H9 (cell line): ENCODE measurements at regions not wholly inside any gene's neighbourhood (a gene's known extent, or its start where the extent isn't known, plus 50 kb on each side); places are given as distances from the start of the nearest gene placed in this dataset.

ENCODE experiments used
- DNase-seq: peaks from one replicate; pipeline ENCODE4 v3.0.0-alpha.2; 2017
- H2AFZ ChIP-seq: one replicate; pipeline ENCODE4 v1.6.1; 2013; ENCODE audit warnings: mild to moderate bottlenecking, low read length, control low read depth, moderate library complexity
- H2AK5ac ChIP-seq: 2 replicates; pipeline ENCODE4 v1.6.1; 2013; ENCODE audit warnings: low read length, control low read depth, mixed read lengths; ENCODE audit not compliant: insufficient read length
- H2BK120ac ChIP-seq: one replicate; pipeline ENCODE4 v1.6.1; 2013; ENCODE audit warnings: low read depth, mild to moderate bottlenecking, low read length, control low read depth, inconsistent platforms; ENCODE audit not compliant: poor library complexity, severe bottlenecking
- H2BK12ac ChIP-seq: 2 replicates; pipeline ENCODE4 v1.6.1; 2013; ENCODE audit warnings: low read length, control low read depth, mixed read lengths, low read depth; ENCODE audit not compliant: insufficient read length
- H2BK15ac ChIP-seq: 2 replicates; pipeline ENCODE4 v1.6.1; 2013; ENCODE audit warnings: low read depth, low read length, control low read depth
- H2BK20ac ChIP-seq: one replicate; pipeline ENCODE4 v1.6.1; 2013; ENCODE audit warnings: low read depth, mild to moderate bottlenecking, low read length, control low read depth, inconsistent platforms; ENCODE audit not compliant: poor library complexity, severe bottlenecking
- H2BK5ac ChIP-seq: 2 replicates; pipeline ENCODE4 v1.6.1; 2013; ENCODE audit warnings: low read length, control low read depth, mixed read lengths; ENCODE audit not compliant: insufficient read length
- H3K14ac ChIP-seq: 2 replicates; pipeline ENCODE4 v1.6.1; 2013; ENCODE audit warnings: low read length, control low read depth; ENCODE audit not compliant: insufficient read depth
- H3K18ac ChIP-seq: 2 replicates; pipeline ENCODE4 v1.6.1; 2013; ENCODE audit warnings: low read depth, mild to moderate bottlenecking, mixed read lengths, low read length, control low read depth; ENCODE audit not compliant: insufficient read length
- H3K23ac ChIP-seq: 2 replicates; pipeline ENCODE4 v1.6.1; 2013; ENCODE audit warnings: low read length, control low read depth, mixed read lengths, low read depth; ENCODE audit not compliant: insufficient read length
- H3K23me2 ChIP-seq: 2 replicates; pipeline ENCODE4 v1.6.1; 2013; ENCODE audit warnings: low read depth, mild to moderate bottlenecking, mixed read lengths, low read length, control low read depth; ENCODE audit not compliant: insufficient read length, poor library complexity, severe bottlenecking
- H3K27ac ChIP-seq: 2 replicates; pipeline ENCODE4 v1.5.1; 2013; ENCODE audit warnings: low read length, control low read depth, mixed read lengths, low read depth; ENCODE audit not compliant: insufficient read length
- H3K27me3 ChIP-seq: 2 replicates; pipeline ENCODE4 v1.6.1; 2013; ENCODE audit warnings: low read length, control low read depth, inconsistent platforms; ENCODE audit not compliant: insufficient read depth
- H3K4ac ChIP-seq: 2 replicates; pipeline ENCODE4 v1.6.1; 2013; ENCODE audit warnings: low read depth, mild to moderate bottlenecking, control low read depth, inconsistent platforms, low read length, moderate library complexity
- H3K4me1 ChIP-seq: 2 replicates; pipeline ENCODE4 v1.6.1; 2013; ENCODE audit warnings: low read length, control low read depth, inconsistent platforms; ENCODE audit not compliant: insufficient read depth
- H3K4me2 ChIP-seq: 2 replicates; pipeline ENCODE4 v1.6.1; 2013; ENCODE audit warnings: low read length, control low read depth, mixed read lengths; ENCODE audit not compliant: insufficient read length, insufficient read depth
- H3K56ac ChIP-seq: 2 replicates; pipeline ENCODE4 v1.6.1; 2013; ENCODE audit warnings: low read depth, mild to moderate bottlenecking, mixed read lengths, low read length, control low read depth; ENCODE audit not compliant: insufficient read length
- H3K79me1 ChIP-seq: 2 replicates; pipeline ENCODE4 v1.6.1; 2013; ENCODE audit warnings: low read depth, mild to moderate bottlenecking, moderate library complexity, low read length, control low read depth, inconsistent platforms; ENCODE audit not compliant: insufficient read depth, poor library complexity, severe bottlenecking
- H3K79me2 ChIP-seq: 2 replicates; pipeline ENCODE4 v1.6.1; 2013; ENCODE audit warnings: low read length, control low read depth, inconsistent platforms; ENCODE audit not compliant: insufficient read depth
- H3K9ac ChIP-seq: 2 replicates; pipeline ENCODE4 v1.6.1; 2013; ENCODE audit warnings: low read length, control low read depth, mixed read lengths; ENCODE audit not compliant: insufficient read length; ENCODE audit errors: extremely low read depth
- H3K9me3 ChIP-seq: one replicate; pipeline ENCODE4 v1.6.1; 2013; ENCODE audit warnings: low read depth, low read length, inconsistent platforms; ENCODE audit not compliant: control insufficient read depth
- H3T11ph ChIP-seq: one replicate; pipeline ENCODE4 v1.6.1; 2013; ENCODE audit warnings: mild to moderate bottlenecking, low read length, control low read depth, inconsistent platforms
- H4K20me1 ChIP-seq: one replicate; pipeline ENCODE4 v1.6.1; 2013; ENCODE audit not compliant: control insufficient read depth, insufficient read length, insufficient read depth
- H4K5ac ChIP-seq: 2 replicates; pipeline ENCODE4 v1.6.1; 2013; ENCODE audit warnings: low read depth, mild to moderate bottlenecking, mixed read lengths, low read length, control low read depth; ENCODE audit not compliant: insufficient read length
- H4K8ac ChIP-seq: replicated peaks from 2 replicates; pipeline ENCODE4 v1.6.1; 2013; ENCODE audit warnings: low read length, control low read depth, mixed read lengths, low read depth; ENCODE audit not compliant: insufficient read length
- H4K91ac ChIP-seq: 2 replicates; pipeline ENCODE4 v1.6.1; 2013; ENCODE audit warnings: low read depth, mild to moderate bottlenecking, moderate library complexity, mixed read lengths, low read length, control low read depth; ENCODE audit not compliant: insufficient read length
- H3K27ac Mint-ChIP-seq, 3 experiments: 2 replicates in 2 of 3; 3 replicates in 1 of 3; pipeline ENCODE4 v1.8.0; 2020 to 2021; ENCODE audit warnings: mixed read lengths in 3 of 3, mild to moderate bottlenecking in 1 of 3, moderate library complexity in 1 of 3
- H3K27me3 Mint-ChIP-seq: 2 replicates; pipeline ENCODE4 v1.8.0; 2021; ENCODE audit warnings: low read depth, mild to moderate bottlenecking, moderate library complexity, mixed read lengths
- H3K36me3 Mint-ChIP-seq, 3 experiments: 2 replicates in 2 of 3; 3 replicates in 1 of 3; pipeline ENCODE4 v1.8.0; 2020 to 2021; ENCODE audit warnings: low read depth in 3 of 3, mixed read lengths in 3 of 3; ENCODE audit not compliant: insufficient read depth in 1 of 3
- H3K4me1 Mint-ChIP-seq, 2 experiments: 2 replicates each; pipeline ENCODE4 v1.8.0; 2020; ENCODE audit warnings: mixed read lengths in 2 of 2
- H3K4me3 Mint-ChIP-seq, 2 experiments: 2 replicates in 1 of 2; 3 replicates in 1 of 2; pipeline ENCODE4 v1.8.0; 2020 to 2021; ENCODE audit warnings: mild to moderate bottlenecking in 2 of 2, mixed read lengths in 2 of 2, moderate library complexity in 1 of 2
- H3K9me3 Mint-ChIP-seq, 2 experiments: 2 replicates in 1 of 2; 3 replicates in 1 of 2; pipeline ENCODE4 v1.8.0; 2020; ENCODE audit warnings: mild to moderate bottlenecking in 2 of 2, mixed read lengths in 2 of 2, moderate library complexity in 1 of 2
- WGBS: extraction: QIAGEN DNeasy Blood & Tissue Kit; methylation state at CpG from one replicate; pipeline ENCODE4 v1.1.7; 2013; ENCODE audit warnings: missing lambda C conversion rate, low lambda C conversion rate, mixed read lengths; ENCODE audit not compliant: insufficient read length; ENCODE audit errors: extremely low coverage; 5-methylcytosine and 5-hydroxymethylcytosine counted together
- TF ChIP-seq, protein P1 (sequence below): fragments of 200-600 bp; sonication (generic); conservative IDR thresholded peaks from 3 replicates; pipeline ENCODE4 v1.8.0; 2021; ENCODE audit warnings: antibody characterized with exemption, mild to moderate bottlenecking

DNA sequence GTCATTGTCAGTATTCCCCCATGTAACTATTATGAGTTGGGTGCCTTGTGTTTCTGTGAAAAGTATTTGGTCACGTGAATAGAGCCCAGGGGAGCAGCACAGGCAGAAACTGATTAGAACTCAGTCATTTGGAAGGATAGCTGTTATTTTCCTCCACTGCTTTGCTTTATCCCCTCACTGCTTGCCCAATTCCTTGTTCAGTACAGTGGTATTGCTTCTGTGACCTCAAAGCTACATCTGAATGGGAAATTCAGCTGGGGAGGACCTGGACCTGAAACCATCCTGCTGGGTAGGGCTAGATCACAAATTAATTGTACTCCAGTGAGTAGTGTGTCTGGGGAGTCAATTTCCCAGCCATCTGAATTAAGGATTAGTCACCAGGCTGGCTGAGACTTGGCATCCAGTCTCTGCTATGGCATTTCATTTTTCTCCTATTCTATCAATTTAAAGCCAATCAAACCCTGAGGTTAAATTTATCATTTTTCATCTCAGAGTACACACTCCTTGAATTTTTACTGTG, 1231.6 kb upstream of the GYPC start:
- no peak overlapping the region for H2AFZ ChIP-seq
- H2BK12ac ChIP-seq = no peak overlapping the region
- no peak overlapping the region for H3K27ac Mint-ChIP-seq
- peaks cover 0 to 6% (median 4%) of the 10 kb centered on the region in 3 experiments; a peak in 4 of 7 replicates for H3K36me3 Mint-ChIP-seq
- no peak overlapping the region for H4K91ac ChIP-seq
- H2BK15ac ChIP-seq = no peak overlapping the region
- no peak overlapping the region for H3K4me3 Mint-ChIP-seq
- no CpG with 5 or more reads among the region's 1 CpG for WGBS
- no peak overlapping the region for H3K27ac ChIP-seq
- H3K14ac ChIP-seq = no peak overlapping the region
- H3K4ac ChIP-seq = no peak overlapping the region
- no peaks in the 10 kb centered on the region for H3K9me3 ChIP-seq
- H3K4me1 ChIP-seq = no peaks in the 10 kb centered on the region
- no peak overlapping the region for H2BK20ac ChIP-seq
- H4K5ac ChIP-seq = no peak overlapping the region
- H2BK120ac ChIP-seq = no peak overlapping the region
- no peaks in the 10 kb centered on the region for H3K27me3 ChIP-seq
- DNase-seq = no peak
- H2AK5ac ChIP-seq = no peak overlapping the region
- no peak overlapping the region for H3K56ac ChIP-seq
- H3K9me3 Mint-ChIP-seq = peaks cover 5 to 8% of the 10 kb centered on the region in 2 experiments; a peak in 3 of 5 replicates
- H4K20me1 ChIP-seq = no peaks in the 10 kb centered on the region
- no peaks in the 10 kb centered on the region for H3K4me1 Mint-ChIP-seq
- H3T11ph ChIP-seq = no peak overlapping the region
- H3K4me2 ChIP-seq = no peak overlapping the region
- no peak overlapping the region for H4K8ac ChIP-seq
- H3K23ac ChIP-seq = no peak overlapping the region
- no peaks in the 10 kb centered on the region for H3K27me3 Mint-ChIP-seq
- no peaks in the 10 kb centered on the region for H3K23me2 ChIP-seq
- H3K79me1 ChIP-seq = no peaks in the 10 kb centered on the region
- H3K9ac ChIP-seq = no peak overlapping the region
- H3K18ac ChIP-seq = no peak overlapping the region
- H2BK5ac ChIP-seq = no peak overlapping the region
- TF ChIP-seq, protein P1, sequence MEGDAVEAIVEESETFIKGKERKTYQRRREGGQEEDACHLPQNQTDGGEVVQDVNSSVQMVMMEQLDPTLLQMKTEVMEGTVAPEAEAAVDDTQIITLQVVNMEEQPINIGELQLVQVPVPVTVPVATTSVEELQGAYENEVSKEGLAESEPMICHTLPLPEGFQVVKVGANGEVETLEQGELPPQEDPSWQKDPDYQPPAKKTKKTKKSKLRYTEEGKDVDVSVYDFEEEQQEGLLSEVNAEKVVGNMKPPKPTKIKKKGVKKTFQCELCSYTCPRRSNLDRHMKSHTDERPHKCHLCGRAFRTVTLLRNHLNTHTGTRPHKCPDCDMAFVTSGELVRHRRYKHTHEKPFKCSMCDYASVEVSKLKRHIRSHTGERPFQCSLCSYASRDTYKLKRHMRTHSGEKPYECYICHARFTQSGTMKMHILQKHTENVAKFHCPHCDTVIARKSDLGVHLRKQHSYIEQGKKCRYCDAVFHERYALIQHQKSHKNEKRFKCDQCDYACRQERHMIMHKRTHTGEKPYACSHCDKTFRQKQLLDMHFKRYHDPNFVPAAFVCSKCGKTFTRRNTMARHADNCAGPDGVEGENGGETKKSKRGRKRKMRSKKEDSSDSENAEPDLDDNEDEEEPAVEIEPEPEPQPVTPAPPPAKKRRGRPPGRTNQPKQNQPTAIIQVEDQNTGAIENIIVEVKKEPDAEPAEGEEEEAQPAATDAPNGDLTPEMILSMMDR = no peak
- no peaks in the 10 kb centered on the region for H3K79me2 ChIP-seq
